ENCODE measurements at regions not wholly inside any gene's neighbourhood (a gene's known extent, or its start where the extent isn't known, plus 50 kb on each side); places are given as distances from the start of the nearest gene placed in this dataset.
"Not testable (repeated sequence)": the region's sequence is repeated elsewhere in the genome, so short reads cannot be mapped to it uniquely, and the experiment has no call there.

DNA sequence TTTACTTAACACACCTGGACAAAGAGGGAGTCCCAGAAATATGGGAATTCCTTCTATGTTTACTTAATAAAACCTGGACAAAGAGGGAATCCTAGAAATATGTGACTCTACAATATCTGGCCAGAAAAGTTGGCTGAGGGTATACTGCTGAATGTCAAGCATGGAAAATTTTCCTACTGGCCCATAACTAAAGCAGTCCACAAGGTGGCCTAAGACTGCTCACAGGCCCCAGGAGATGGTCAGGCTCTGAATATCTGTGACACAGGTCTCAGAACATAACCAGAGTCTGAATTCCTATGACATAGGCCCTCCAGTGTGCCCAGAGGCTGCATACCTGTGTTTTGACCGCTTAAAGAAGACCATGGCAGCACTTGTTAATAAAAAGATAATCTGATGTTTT lies 578.2 kb upstream of the NRSN1 start:
- H3K9me3 ChIP-seq = no peaks in the 10 kb centered on the region
- CTCF ChIA-PET = no interaction called here
- no peak for FAIRE-seq
- H3K27ac ChIP-seq = no peak overlapping the region
- no peak overlapping the region for H3K4me3 ChIP-seq
- POLR2A ChIA-PET = no interaction called here
- no peak for TF ChIP-seq KDM1A (IDR thresholded peaks at IDR 0.05; ENCODE audit: low read depth)
- ATAC-seq = no peak
- no peak for DNase-seq (ENCODE audit: low read depth in 1 of 2, low spot score in 1 of 2)
- no peak overlapping the region for H3K4me2 ChIP-seq
- H3K4me1 ChIP-seq = no peaks in the 10 kb centered on the region
- WGBS (ENCODE audit: missing lambda C conversion rate) = 0% methylated on average over 1 of the region's 1 CpG

DNA sequence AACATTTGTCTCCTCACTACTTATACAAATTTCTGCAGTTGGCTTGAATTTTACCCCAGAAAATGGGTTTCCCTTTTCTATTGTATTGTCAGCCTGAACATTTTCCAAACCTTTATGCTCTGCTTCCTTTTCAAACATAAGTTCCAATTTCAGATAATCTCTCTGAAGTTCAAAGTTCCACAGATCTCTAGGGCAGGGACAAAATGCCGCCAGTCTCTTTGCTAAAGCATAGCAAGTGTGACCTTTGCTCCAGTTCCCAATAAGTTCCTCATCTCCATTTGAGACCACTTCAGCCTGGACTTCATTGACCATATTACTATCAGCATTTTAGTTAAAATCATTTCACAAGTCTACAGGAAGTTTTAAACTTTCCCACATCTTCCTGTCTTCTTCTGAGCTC lies 571.1 kb upstream of the NRSN1 start:
- POLR2A ChIA-PET = not testable (repeated sequence)

DNA sequence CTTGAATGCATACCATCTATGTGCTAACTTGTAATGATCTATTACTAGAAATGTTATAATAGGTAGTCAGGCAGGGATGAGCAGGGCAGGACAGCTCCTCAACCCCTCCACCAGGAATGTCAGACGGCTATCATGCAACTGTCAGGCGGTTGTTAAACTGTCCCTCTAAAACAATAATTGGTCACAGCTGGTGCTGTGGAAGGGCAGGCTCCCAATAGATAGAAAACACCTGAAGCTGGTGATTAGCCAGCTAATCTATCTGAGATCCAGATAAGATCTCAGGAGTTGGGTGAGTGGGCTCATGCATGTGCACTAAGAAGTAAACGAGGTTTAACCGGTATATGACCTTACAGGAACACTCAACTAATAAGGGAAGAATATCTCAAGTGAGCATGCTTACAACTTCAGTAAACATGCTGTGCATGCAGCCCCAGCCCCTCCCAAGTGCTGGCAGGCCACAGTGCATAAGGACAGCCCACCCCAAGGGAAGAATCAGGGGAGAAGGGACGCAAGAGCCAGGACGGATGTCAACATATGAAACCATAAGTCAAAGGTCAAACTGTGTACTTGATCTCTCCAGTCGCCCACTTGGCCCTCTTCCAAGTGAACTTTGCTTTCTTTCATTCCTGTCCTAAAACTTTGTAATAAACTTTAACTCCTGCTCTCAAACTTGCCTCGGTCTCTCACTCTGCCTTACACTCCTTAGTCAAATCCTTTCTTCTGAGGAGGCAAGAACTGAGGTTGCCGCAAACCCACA lies 566.2 kb upstream of the NRSN1 start:
- Histone ChIP-seq H3K4me3 (no peak overlapping the region), H3K9me3 (no peaks in the 10 kb centered on the region), H3K4me1 (no peaks in the 10 kb centered on the region), H3K4me2 (no peak overlapping the region), H3K27ac (no peak overlapping the region)
- POLR2A ChIA-PET = no interaction called here
- no peak for DNase-seq (ENCODE audit: low read depth in 1 of 2, low spot score in 1 of 2)
- WGBS (ENCODE audit: missing lambda C conversion rate) = 57% methylated on average over 9 of the region's 9 CpGs
- TF ChIP-seq ESRRA (IDR thresholded peaks at IDR 0.05; ENCODE audit: borderline replicate concordance, low read length) (no peak), FOXS1 (CRISPR knock-in tag; IDR thresholded peaks at IDR 0.05) (no peak), CBX2 (IDR thresholded peaks at IDR 0.05; ENCODE audit: borderline replicate concordance, low read depth) (no peak), EHMT2 (IDR thresholded peaks at IDR 0.05; ENCODE audit: low read depth) (no peak), BHLHE40 (IDR thresholded peaks at IDR 0.05; ENCODE audit: low read depth, low read length) (no peak), CHD4 (IDR thresholded peaks at IDR 0.05; ENCODE audit: borderline replicate concordance) (no peak), KDM5A (IDR thresholded peaks at IDR 0.05) (no peak), MAZ (IDR thresholded peaks at IDR 0.05; ENCODE audit: borderline replicate concordance, low read depth, low read length) (no peak), CHD2 (IDR thresholded peaks at IDR 0.05; ENCODE audit: low read length, partially characterized antibody) (no peak), EP300 (IDR thresholded peaks at IDR 0.05) (no peak), ZFP36 (IDR thresholded peaks at IDR 0.05; ENCODE audit: borderline replicate concordance, partially characterized antibody) (no peak), HOXB13 (CRISPR knock-in tag; IDR thresholded peaks at IDR 0.05; ENCODE audit: low read depth) (no peak)
- TF ChIP-seq, protein P1, sequence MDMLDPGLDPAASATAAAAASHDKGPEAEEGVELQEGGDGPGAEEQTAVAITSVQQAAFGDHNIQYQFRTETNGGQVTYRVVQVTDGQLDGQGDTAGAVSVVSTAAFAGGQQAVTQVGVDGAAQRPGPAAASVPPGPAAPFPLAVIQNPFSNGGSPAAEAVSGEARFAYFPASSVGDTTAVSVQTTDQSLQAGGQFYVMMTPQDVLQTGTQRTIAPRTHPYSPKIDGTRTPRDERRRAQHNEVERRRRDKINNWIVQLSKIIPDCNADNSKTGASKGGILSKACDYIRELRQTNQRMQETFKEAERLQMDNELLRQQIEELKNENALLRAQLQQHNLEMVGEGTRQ (IDR thresholded peaks at IDR 0.05) = no peak
- CTCF ChIA-PET = no interaction called here
- no peak for FAIRE-seq
- ATAC-seq = no peak

More for the DNA sequence above, 571.1 kb upstream of the NRSN1 start:
- FAIRE-seq; H3K9me3 ChIP-seq; ATAC-seq; DNase-seq (ENCODE audit: low read depth in 1 of 2, low spot score in 1 of 2); H3K27ac ChIP-seq; H3K4me2 ChIP-seq; CTCF ChIA-PET; H3K4me3 ChIP-seq; H3K4me1 ChIP-seq: not testable (repeated sequence)
- WGBS (ENCODE audit: missing lambda C conversion rate) = 33% methylated on average over 1 of the region's 1 CpG

DNA sequence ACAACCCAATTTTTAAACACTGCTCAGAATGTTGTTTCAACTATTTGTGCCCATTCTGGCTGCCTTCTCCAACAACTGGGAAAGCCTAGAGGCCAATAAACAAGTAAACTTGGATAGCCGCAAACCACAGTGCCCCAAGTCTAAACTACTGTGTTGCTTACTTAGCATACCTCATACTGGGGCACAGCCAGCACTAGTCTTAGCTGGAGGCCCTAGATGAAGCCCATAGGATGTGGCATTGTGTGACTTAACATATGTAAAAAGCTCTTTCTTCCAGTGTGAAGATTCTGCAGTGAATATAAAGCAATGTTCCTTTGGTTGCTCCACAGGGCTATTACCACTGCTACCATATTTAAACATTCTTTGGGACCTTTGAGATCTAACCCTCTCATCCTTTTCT lies 564.3 kb upstream of the NRSN1 start:
- CTCF ChIA-PET = no interaction called here
- H3K4me2 ChIP-seq = no peak overlapping the region
- TF ChIP-seq ZC3H11A (IDR thresholded peaks at IDR 0.05) = no peak
- TF ChIP-seq, protein P2, sequence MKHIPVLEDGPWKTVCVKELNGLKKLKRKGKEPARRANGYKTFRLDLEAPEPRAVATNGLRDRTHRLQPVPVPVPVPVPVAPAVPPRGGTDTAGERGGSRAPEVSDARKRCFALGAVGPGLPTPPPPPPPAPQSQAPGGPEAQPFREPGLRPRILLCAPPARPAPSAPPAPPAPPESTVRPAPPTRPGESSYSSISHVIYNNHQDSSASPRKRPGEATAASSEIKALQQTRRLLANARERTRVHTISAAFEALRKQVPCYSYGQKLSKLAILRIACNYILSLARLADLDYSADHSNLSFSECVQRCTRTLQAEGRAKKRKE (CRISPR knock-in tag; IDR thresholded peaks at IDR 0.05; ENCODE audit: low read depth) = no peak
- TF ChIP-seq NR3C1 (IDR thresholded peaks at IDR 0.05) = no peak
- no peak for TF ChIP-seq RARB (CRISPR knock-in tag; IDR thresholded peaks at IDR 0.05)
- TF ChIP-seq, protein P3, sequence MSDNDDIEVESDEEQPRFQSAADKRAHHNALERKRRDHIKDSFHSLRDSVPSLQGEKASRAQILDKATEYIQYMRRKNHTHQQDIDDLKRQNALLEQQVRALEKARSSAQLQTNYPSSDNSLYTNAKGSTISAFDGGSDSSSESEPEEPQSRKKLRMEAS (IDR thresholded peaks at IDR 0.05) = no peak
- no peak for TF ChIP-seq FOSB (CRISPR knock-in tag; IDR thresholded peaks at IDR 0.05)
- no peak for TF ChIP-seq RNF2 (IDR thresholded peaks at IDR 0.05; ENCODE audit: borderline replicate concordance, low read depth)
- no peak for TF ChIP-seq PHF8 (IDR thresholded peaks at IDR 0.05; ENCODE audit: borderline replicate concordance, low read depth)
- no peak for TF ChIP-seq RAD21 (conservative IDR thresholded peaks at IDR 0.05 in 1 of 2, IDR thresholded peaks at IDR 0.05 in 1 of 2)
- TF ChIP-seq CEBPB (IDR thresholded peaks at IDR 0.05) = no peak
- H3K27ac ChIP-seq = no peak overlapping the region
- ATAC-seq (no peak), FAIRE-seq (no peak), DNase-seq (ENCODE audit: low read depth in 1 of 2, low spot score in 1 of 2) (no peak)
- 85% methylated on average over 1 of the region's 1 CpG for WGBS (ENCODE audit: missing lambda C conversion rate)
- POLR2A ChIA-PET = no interaction called here
- H3K9me3 ChIP-seq = no peaks in the 10 kb centered on the region
- no peaks in the 10 kb centered on the region for H3K4me1 ChIP-seq
- H3K4me3 ChIP-seq = no peak overlapping the region

Measured in A549 (cell line).